Mesenchymal stem cell (in vitro differentiated cells and primary cell): ENCODE measurements at regions not wholly inside any gene's neighbourhood (a gene's known extent, or its start where the extent isn't known, plus 50 kb on each side); places are given as distances from the start of the nearest gene placed in this dataset.

Experiments used
- DNase-seq: peaks from one replicate; pipeline ENCODE4 v3.0.0-alpha.2; 2013
- H2AFZ ChIP-seq: one replicate; pipeline ENCODE4 v1.6.1; 2013; ENCODE audit warnings: low read depth, mild to moderate bottlenecking, control low read depth, inconsistent platforms, low read length, moderate library complexity
- H2AK5ac ChIP-seq: 2 replicates; pipeline ENCODE4 v1.6.1; 2013; ENCODE audit warnings: low read length, moderate library complexity, mild to moderate bottlenecking, inconsistent platforms; ENCODE audit not compliant: severe bottlenecking
- H2BK120ac ChIP-seq: one replicate; pipeline ENCODE4 v1.6.1; 2013; ENCODE audit warnings: low read depth, mild to moderate bottlenecking, inconsistent platforms, low read length, moderate library complexity
- H2BK12ac ChIP-seq, 2 experiments: one replicate each; pipeline ENCODE4 v1.6.1; 2013; ENCODE audit warnings: inconsistent platforms in 2 of 2, low read length in 2 of 2, mild to moderate bottlenecking in 2 of 2, moderate library complexity in 2 of 2, control low read depth in 1 of 2
- H2BK15ac ChIP-seq: one replicate; pipeline ENCODE4 v1.6.1; 2013; ENCODE audit warnings: mild to moderate bottlenecking, low read depth, inconsistent platforms; ENCODE audit not compliant: poor library complexity, severe bottlenecking
- H2BK5ac ChIP-seq: 2 replicates; pipeline ENCODE4 v1.6.1; 2013; ENCODE audit warnings: low read depth, mild to moderate bottlenecking, low read length, control low read depth, inconsistent platforms; ENCODE audit not compliant: poor library complexity, severe bottlenecking
- H3K14ac ChIP-seq, 2 experiments: one replicate each; pipeline ENCODE4 v1.6.1; 2013; ENCODE audit warnings: inconsistent platforms in 2 of 2, low read length in 2 of 2, control low read depth in 1 of 2, mild to moderate bottlenecking in 1 of 2, moderate library complexity in 1 of 2
- H3K18ac ChIP-seq, 2 experiments: one replicate each; pipeline ENCODE4 v1.6.1; 2013; ENCODE audit warnings: inconsistent platforms in 2 of 2, low read length in 2 of 2, control low read depth in 1 of 2, low read depth in 1 of 2, mild to moderate bottlenecking in 1 of 2
- H3K23ac ChIP-seq, 2 experiments: one replicate each; pipeline ENCODE4 v1.6.1; 2013; ENCODE audit warnings: inconsistent platforms in 2 of 2, low read length in 2 of 2, mild to moderate bottlenecking in 2 of 2, moderate library complexity in 2 of 2, control low read depth in 1 of 2
- H3K27ac ChIP-seq: 2 replicates; pipeline ENCODE4 v1.5.1; 2013; ENCODE audit warnings: mild to moderate bottlenecking, moderate library complexity, low read length, control low read depth, inconsistent platforms; ENCODE audit not compliant: poor library complexity, severe bottlenecking
- H3K27me3 ChIP-seq, 2 experiments: 2 replicates each; pipeline versions ENCODE4 v1.6.1 to v1.7.0; 2013; ENCODE audit warnings: low read length in 2 of 2, mild to moderate bottlenecking in 2 of 2, moderate library complexity in 2 of 2, control low read depth in 1 of 2, inconsistent platforms in 1 of 2; ENCODE audit not compliant: control insufficient read depth in 1 of 2, insufficient read depth in 1 of 2
- H3K36me3 ChIP-seq, 2 experiments: 2 replicates each; pipeline versions ENCODE4 v1.6.1 to v1.7.0; 2013; ENCODE audit warnings: low read length in 2 of 2, control low read depth in 1 of 2, inconsistent platforms in 1 of 2, low read depth in 1 of 2, mild to moderate bottlenecking in 1 of 2; ENCODE audit not compliant: insufficient read depth in 2 of 2, control insufficient read depth in 1 of 2
- H3K4ac ChIP-seq, 2 experiments: one replicate each; pipeline ENCODE4 v1.6.1; 2013; ENCODE audit warnings: inconsistent platforms in 2 of 2, low read length in 2 of 2, mild to moderate bottlenecking in 2 of 2, moderate library complexity in 2 of 2, control low read depth in 1 of 2, low read depth in 1 of 2
- H3K4me1 ChIP-seq: 2 replicates; pipeline ENCODE4 v1.6.1; 2013; ENCODE audit warnings: low read depth, low read length, control low read depth; ENCODE audit not compliant: control insufficient read depth, insufficient read depth
- H3K4me2 ChIP-seq: 2 replicates; pipeline ENCODE4 v1.6.1; 2013; ENCODE audit warnings: low read length, mild to moderate bottlenecking, inconsistent platforms; ENCODE audit not compliant: poor library complexity, severe bottlenecking
- H3K4me3 ChIP-seq, 2 experiments: 2 replicates each; pipeline versions ENCODE4 v1.5.1 to v1.7.0; 2013; ENCODE audit warnings: low read length in 2 of 2, mild to moderate bottlenecking in 2 of 2, control low read depth in 1 of 2, low read depth in 1 of 2; ENCODE audit not compliant: insufficient read depth in 1 of 2
- H3K79me1 ChIP-seq: replicated peaks from 2 replicates; pipeline ENCODE4 v1.6.1; 2013; ENCODE audit warnings: mild to moderate bottlenecking, control low read depth, low read length, inconsistent platforms; ENCODE audit not compliant: poor library complexity, severe bottlenecking
- H3K9ac ChIP-seq: 2 replicates; pipeline ENCODE4 v1.7.0; 2013; ENCODE audit warnings: mild to moderate bottlenecking, low read length, moderate library complexity
- H3K9me3 ChIP-seq: 2 replicates; pipeline ENCODE4 v1.7.0; 2013; ENCODE audit warnings: mild to moderate bottlenecking, low read length; ENCODE audit not compliant: control insufficient read depth
- H4K8ac ChIP-seq: one replicate; pipeline ENCODE4 v1.6.1; 2013; ENCODE audit warnings: inconsistent platforms, mild to moderate bottlenecking, low read length, moderate library complexity
- H4K91ac ChIP-seq: one replicate; pipeline ENCODE4 v1.6.1; 2013; ENCODE audit warnings: mild to moderate bottlenecking, low read length, inconsistent platforms
- WGBS: methylation state at CpG from one replicate; pipeline ENCODE4 v1.1.7; 2013; ENCODE audit warnings: mixed read lengths; 5-methylcytosine and 5-hydroxymethylcytosine counted together

GRCh38 chr7:42350801-42351200 is 113.8 kb upstream of the GLI3 start:
- Histone ChIP-seq H3K79me1 (no peaks in the 10 kb centered on the region), H2AFZ (no peak overlapping the region), H2BK15ac (no peak overlapping the region), H3K4ac (no peak overlapping the region), H3K27me3 (peaks cover 0 to 26% of the 10 kb centered on the region in 2 experiments), H3K9me3 (no peaks in the 10 kb centered on the region), H4K91ac (no peak overlapping the region), H2BK12ac (no peak overlapping the region), H2BK120ac (no peak overlapping the region), H3K4me2 (no peak overlapping the region), H3K4me3 (no peak overlapping the region), H2BK5ac (no peak overlapping the region), H3K9ac (no peak overlapping the region), H2AK5ac (no peak overlapping the region), H3K4me1 (no peaks in the 10 kb centered on the region), H4K8ac (no peak overlapping the region), H3K27ac (peak overlapping the region; percentile 25), H3K36me3 (no peaks in the 10 kb centered on the region), H3K23ac (no peak overlapping the region), H3K18ac (no peak overlapping the region), H3K14ac (no peak overlapping the region)
- DNase-seq = no peak
- WGBS = 78% methylated on average over 2 of the region's 2 CpGs

DNA sequence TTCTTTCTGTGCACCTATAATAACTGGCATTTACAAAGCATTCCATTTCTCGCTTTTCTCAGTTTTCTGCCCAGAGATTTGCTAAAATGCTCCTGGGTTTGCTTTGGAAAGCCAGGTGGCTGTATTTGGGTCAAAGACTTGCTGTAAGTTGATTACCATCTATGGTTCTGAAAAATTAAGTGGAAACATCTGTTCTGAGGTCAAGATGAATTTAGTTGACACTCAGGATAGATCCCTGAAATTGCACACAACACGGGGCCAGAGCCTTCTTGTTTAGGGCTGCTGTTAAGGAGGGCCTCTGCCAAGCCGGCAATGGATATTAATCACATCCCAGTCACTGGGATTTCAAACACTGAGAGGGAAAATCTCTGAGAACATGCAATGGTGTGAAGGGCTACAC is 111.6 kb upstream of the GLI3 start:
- Histone ChIP-seq H3K9ac (no peak overlapping the region), H2BK15ac (no peak overlapping the region), H3K4me1 (no peaks in the 10 kb centered on the region)

GRCh38 chr7:42348071-42348470 is 111.1 kb upstream of the GLI3 start:
- no peak overlapping the region for H3K18ac ChIP-seq
- H2BK12ac ChIP-seq = no peak overlapping the region
- no peak overlapping the region for H3K27ac ChIP-seq
- H3K9me3 ChIP-seq = no peaks in the 10 kb centered on the region
- no peak overlapping the region for H4K8ac ChIP-seq
- H3K4me3 ChIP-seq = no peak overlapping the region
- H2AFZ ChIP-seq = no peak overlapping the region
- 93% methylated on average over 1 of the region's 1 CpG for WGBS
- no peaks in the 10 kb centered on the region for H3K36me3 ChIP-seq
- no peak overlapping the region for H3K4ac ChIP-seq
- no peak overlapping the region for H2BK5ac ChIP-seq
- no peak overlapping the region for H2AK5ac ChIP-seq
- H4K91ac ChIP-seq = no peak overlapping the region
- H2BK120ac ChIP-seq = no peak overlapping the region
- no peak overlapping the region for H3K14ac ChIP-seq
- no peak overlapping the region for H3K23ac ChIP-seq
- H3K4me1 ChIP-seq = no peaks in the 10 kb centered on the region
- H3K79me1 ChIP-seq = no peaks in the 10 kb centered on the region
- no peak overlapping the region for H3K4me2 ChIP-seq
- no peak overlapping the region for H2BK15ac ChIP-seq
- no peak overlapping the region for H3K9ac ChIP-seq
- no peak for DNase-seq
- peaks cover 0 to 42% of the 10 kb centered on the region in 2 experiments for H3K27me3 ChIP-seq

More for the DNA sequence above, 111.6 kb upstream of the GLI3 start:
- H3K36me3 ChIP-seq = no peaks in the 10 kb centered on the region
- H3K4ac ChIP-seq = no peak overlapping the region
- no peak overlapping the region for H2AK5ac ChIP-seq
- no peak overlapping the region for H4K8ac ChIP-seq
- no peak overlapping the region for H3K14ac ChIP-seq
- H3K4me3 ChIP-seq = no peak overlapping the region
- H3K27me3 ChIP-seq = peaks cover 0 to 37% of the 10 kb centered on the region in 2 experiments
- DNase-seq = no peak
- H3K23ac ChIP-seq = no peak overlapping the region
- WGBS = 33% methylated on average over 3 of the region's 3 CpGs
- H3K4me2 ChIP-seq = no peak overlapping the region
- H3K18ac ChIP-seq = no peak overlapping the region
- H2BK120ac ChIP-seq = no peak overlapping the region
- no peaks in the 10 kb centered on the region for H3K79me1 ChIP-seq
- H3K9me3 ChIP-seq = no peaks in the 10 kb centered on the region
- H2BK5ac ChIP-seq = no peak overlapping the region
- no peak overlapping the region for H2BK12ac ChIP-seq
- no peak overlapping the region for H2AFZ ChIP-seq
- H3K27ac ChIP-seq = no peak overlapping the region
- H4K91ac ChIP-seq = no peak overlapping the region

DNA sequence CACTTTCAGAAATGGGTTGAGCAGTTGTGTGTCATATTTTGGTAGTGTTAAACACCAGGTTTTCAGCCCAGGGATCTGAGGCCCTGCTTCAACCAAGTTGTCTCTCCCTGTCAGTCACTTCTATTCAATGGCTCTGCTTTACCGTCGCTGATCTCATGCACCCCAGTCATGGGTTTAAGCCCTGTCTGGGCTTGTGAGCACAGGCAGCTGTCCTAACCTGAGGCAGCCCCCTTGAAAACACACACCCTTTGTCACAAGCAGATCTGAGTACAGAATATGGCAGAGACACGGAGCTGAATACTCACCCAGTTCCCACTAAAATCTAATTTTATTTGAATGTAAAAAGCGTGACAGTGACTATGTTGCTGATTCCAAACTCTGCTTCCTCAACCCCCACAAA is 110.6 kb upstream of the GLI3 start:
- Histone ChIP-seq H2BK12ac (peak overlapping the region in 1 of 2 experiments; percentile 74), H3K27me3 (peaks cover 0 to 46% of the 10 kb centered on the region in 2 experiments), H2BK5ac (no peak overlapping the region), H2AK5ac (no peak overlapping the region), H4K91ac (no peak overlapping the region), H3K4me3 (no peak overlapping the region), H3K9me3 (no peaks in the 10 kb centered on the region), H3K4me2 (no peak overlapping the region), H3K4ac (no peak overlapping the region), H2BK120ac (no peak overlapping the region), H3K23ac (no peak overlapping the region), H3K9ac (no peak overlapping the region), H3K4me1 (no peaks in the 10 kb centered on the region), H3K36me3 (no peaks in the 10 kb centered on the region), H3K14ac (no peak overlapping the region), H3K27ac (no peak overlapping the region), H4K8ac (no peak overlapping the region), H2BK15ac (no peak overlapping the region), H2AFZ (no peak overlapping the region), H3K79me1 (no peaks in the 10 kb centered on the region), H3K18ac (no peak overlapping the region)
- 91% methylated on average over 4 of the region's 4 CpGs for WGBS
- DNase-seq = no peak
